ENCODE measurements at regions not wholly inside any gene's neighbourhood (a gene's known extent, or its start where the extent isn't known, plus 50 kb on each side); places are given as distances from the start of the nearest gene placed in this dataset.
"Not testable (repeated sequence)": the region's sequence is repeated elsewhere in the genome, so short reads cannot be mapped to it uniquely, and the experiment has no call there.

DNA sequence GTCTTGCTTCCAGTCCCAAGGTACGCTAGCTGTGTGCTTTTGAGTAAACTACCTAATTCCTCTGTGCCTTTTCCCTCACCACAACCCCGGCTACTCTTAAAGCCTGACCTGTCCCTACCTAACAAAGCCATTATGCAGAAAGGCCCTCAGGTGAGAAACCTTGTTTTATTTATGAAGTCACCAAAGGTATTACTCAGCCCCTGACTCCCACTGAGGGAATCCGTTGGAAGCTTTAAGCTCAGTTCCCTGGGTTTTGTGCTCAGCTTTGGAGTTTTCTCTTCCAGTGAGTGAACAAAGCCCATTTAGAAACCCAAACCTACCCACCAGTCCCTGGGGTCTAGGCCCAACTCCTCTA, 90.9 kb downstream of the APIP start:
- H3K27me3 ChIP-seq = no peaks in the 10 kb centered on the region
- no peak for DNase-seq
- intact Hi-C loops (cut with DNase I; ENCODE audit: low total_unique reads) = no loop called here
- H3K4me3 ChIP-seq = no peak overlapping the region
- H3K27ac ChIP-seq = no peak overlapping the region
- no peaks in the 10 kb centered on the region for H3K36me3 ChIP-seq (ENCODE audit: low read depth, missing control alignments)
- H3K4me1 ChIP-seq = no peaks in the 10 kb centered on the region
- WGBS, 2 donors = 59 to 62% methylated on average over 3 of the region's 3 CpGs
- H3K9me3 ChIP-seq = no peaks in the 10 kb centered on the region
- no peak for TF ChIP-seq POLR2A (IDR thresholded peaks at IDR 0.05)
- TF ChIP-seq, protein P1, sequence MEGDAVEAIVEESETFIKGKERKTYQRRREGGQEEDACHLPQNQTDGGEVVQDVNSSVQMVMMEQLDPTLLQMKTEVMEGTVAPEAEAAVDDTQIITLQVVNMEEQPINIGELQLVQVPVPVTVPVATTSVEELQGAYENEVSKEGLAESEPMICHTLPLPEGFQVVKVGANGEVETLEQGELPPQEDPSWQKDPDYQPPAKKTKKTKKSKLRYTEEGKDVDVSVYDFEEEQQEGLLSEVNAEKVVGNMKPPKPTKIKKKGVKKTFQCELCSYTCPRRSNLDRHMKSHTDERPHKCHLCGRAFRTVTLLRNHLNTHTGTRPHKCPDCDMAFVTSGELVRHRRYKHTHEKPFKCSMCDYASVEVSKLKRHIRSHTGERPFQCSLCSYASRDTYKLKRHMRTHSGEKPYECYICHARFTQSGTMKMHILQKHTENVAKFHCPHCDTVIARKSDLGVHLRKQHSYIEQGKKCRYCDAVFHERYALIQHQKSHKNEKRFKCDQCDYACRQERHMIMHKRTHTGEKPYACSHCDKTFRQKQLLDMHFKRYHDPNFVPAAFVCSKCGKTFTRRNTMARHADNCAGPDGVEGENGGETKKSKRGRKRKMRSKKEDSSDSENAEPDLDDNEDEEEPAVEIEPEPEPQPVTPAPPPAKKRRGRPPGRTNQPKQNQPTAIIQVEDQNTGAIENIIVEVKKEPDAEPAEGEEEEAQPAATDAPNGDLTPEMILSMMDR (IDR thresholded peaks at IDR 0.05) = no peak

- Histone ChIP-seq H3K27me3 (no peaks in the 10 kb centered on the region), H3K4me1 (no peaks in the 10 kb centered on the region), H3K27ac (no peak overlapping the region), H3K36me3 (ENCODE audit: low read depth, missing control alignments) (no peaks in the 10 kb centered on the region), H3K9me3 (no peaks in the 10 kb centered on the region), H3K4me3 (no peak overlapping the region)
- TF ChIP-seq POLR2A (IDR thresholded peaks at IDR 0.05) = no peak
- TF ChIP-seq, protein P1 (IDR thresholded peaks at IDR 0.05) = no peak
- intact Hi-C loops (cut with DNase I; ENCODE audit: low total_unique reads) = no loop called here
- no peak for DNase-seq
These were observed 91.8 kb downstream of the APIP start for GRCh38 chr11:34824425-34824824.

DNA sequence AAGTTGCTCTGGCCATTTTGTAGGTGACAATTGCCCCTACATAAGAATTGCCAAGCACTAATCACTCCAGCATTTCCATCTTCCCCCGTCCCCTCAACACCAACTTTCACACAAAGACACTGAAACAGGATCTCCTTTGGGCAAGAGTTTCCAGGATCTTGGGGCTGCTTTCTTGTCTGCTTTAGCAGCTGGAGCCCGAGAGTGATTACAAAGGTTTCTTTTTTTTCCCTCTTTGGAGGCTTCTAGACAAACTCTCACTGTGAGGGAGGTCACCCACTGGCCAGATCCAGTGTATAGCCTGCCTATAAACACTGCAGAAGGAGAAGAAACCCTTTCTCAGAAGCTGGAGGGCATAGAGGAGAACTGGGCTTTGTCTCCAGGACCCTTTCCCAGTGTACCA, 92.5 kb downstream of the APIP start:
- H3K27ac ChIP-seq = no peak overlapping the region
- H3K27me3 ChIP-seq = no peaks in the 10 kb centered on the region
- no peaks in the 10 kb centered on the region for H3K9me3 ChIP-seq
- intact Hi-C loops (cut with DNase I; ENCODE audit: low total_unique reads) = no loop called here
- H3K36me3 ChIP-seq (ENCODE audit: low read depth, missing control alignments) = no peaks in the 10 kb centered on the region
- no peaks in the 10 kb centered on the region for H3K4me1 ChIP-seq
- WGBS, 2 donors = 54 to 60% methylated on average over 2 of the region's 2 CpGs
- no peak for DNase-seq
- H3K4me3 ChIP-seq = no peak overlapping the region
- TF ChIP-seq POLR2A (IDR thresholded peaks at IDR 0.05) = no peak
- TF ChIP-seq, protein P1 (IDR thresholded peaks at IDR 0.05) = no peak

DNA sequence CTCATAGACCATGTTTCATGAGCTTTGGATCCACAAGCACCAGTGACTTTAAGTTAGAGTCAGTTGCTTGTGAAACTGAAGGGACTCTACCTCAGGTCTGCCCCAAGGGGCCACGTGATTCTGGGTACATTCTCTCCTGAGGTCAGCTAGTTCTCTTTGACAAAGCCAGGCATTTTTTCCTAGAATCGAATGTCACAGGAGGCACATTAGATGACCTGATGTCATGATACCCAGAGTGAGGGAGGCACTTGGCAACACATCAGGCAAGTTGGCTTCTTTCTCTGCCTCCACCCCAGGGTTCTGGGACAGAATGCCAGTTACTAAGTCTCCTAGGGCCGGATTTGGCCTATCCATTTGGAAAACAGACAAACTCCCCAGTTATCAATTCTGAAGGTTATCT, 93.0 kb downstream of the APIP start:
- Histone ChIP-seq H3K27me3 (no peaks in the 10 kb centered on the region), H3K36me3 (ENCODE audit: low read depth, missing control alignments) (no peaks in the 10 kb centered on the region), H3K27ac (no peak overlapping the region), H3K4me1 (no peaks in the 10 kb centered on the region), H3K9me3 (no peaks in the 10 kb centered on the region), H3K4me3 (no peak overlapping the region)
- intact Hi-C loops (cut with DNase I; ENCODE audit: low total_unique reads) = no loop called here
- no peak for DNase-seq
- WGBS, 2 donors = 62 to 63% methylated on average over 3 of the region's 3 CpGs
- TF ChIP-seq POLR2A (IDR thresholded peaks at IDR 0.05) = no peak
- TF ChIP-seq, protein P1 (IDR thresholded peaks at IDR 0.05) = no peak

GRCh38 chr11:34819740-34820482, 96.3 kb downstream of the APIP start:
- H3K36me3 ChIP-seq (ENCODE audit: low read depth, missing control alignments) = no peaks in the 10 kb centered on the region
- 75 to 77% methylated on average over 6 of the region's 6 CpGs for WGBS, 2 donors
- DNase-seq = no peak
- intact Hi-C loops (cut with DNase I; ENCODE audit: low total_unique reads) = no loop called here
- no peaks in the 10 kb centered on the region for H3K27me3 ChIP-seq
- no peaks in the 10 kb centered on the region for H3K9me3 ChIP-seq
- H3K4me3 ChIP-seq = no peak overlapping the region
- H3K4me1 ChIP-seq = no peaks in the 10 kb centered on the region
- TF ChIP-seq, protein P1 (IDR thresholded peaks at IDR 0.05) = no peak
- no peak for TF ChIP-seq POLR2A (IDR thresholded peaks at IDR 0.05)
- H3K27ac ChIP-seq = no peak overlapping the region

GRCh38 chr11:34817812-34818211, 98.4 kb downstream of the APIP start:
- DNase-seq; H3K27ac ChIP-seq; intact Hi-C loops (cut with DNase I; ENCODE audit: low total_unique reads); H3K4me1 ChIP-seq; H3K4me3 ChIP-seq; H3K27me3 ChIP-seq; H3K36me3 ChIP-seq (ENCODE audit: low read depth, missing control alignments); H3K9me3 ChIP-seq: not testable (repeated sequence)
- 82 to 86% methylated on average over 3 of the region's 3 CpGs for whole genome bisulfite sequencing, 2 donors

All from testis (tissue), 2 donors.